Activated gamma-delta T cell treated with anti-CD3 and anti-CD28 coated beads, Interleukin-2, amount 50 U/mL, for 16 hours (primary cell): ENCODE measurements at regions not wholly inside any gene's neighbourhood (a gene's known extent, or its start where the extent isn't known, plus 50 kb on each side); places are given as distances from the start of the nearest gene placed in this dataset.

Experiments used
- DNase-seq: peaks from one replicate; pipeline ENCODE4 v3.0.0-alpha.2; 2020; ENCODE audit warnings: low read depth

DNA sequence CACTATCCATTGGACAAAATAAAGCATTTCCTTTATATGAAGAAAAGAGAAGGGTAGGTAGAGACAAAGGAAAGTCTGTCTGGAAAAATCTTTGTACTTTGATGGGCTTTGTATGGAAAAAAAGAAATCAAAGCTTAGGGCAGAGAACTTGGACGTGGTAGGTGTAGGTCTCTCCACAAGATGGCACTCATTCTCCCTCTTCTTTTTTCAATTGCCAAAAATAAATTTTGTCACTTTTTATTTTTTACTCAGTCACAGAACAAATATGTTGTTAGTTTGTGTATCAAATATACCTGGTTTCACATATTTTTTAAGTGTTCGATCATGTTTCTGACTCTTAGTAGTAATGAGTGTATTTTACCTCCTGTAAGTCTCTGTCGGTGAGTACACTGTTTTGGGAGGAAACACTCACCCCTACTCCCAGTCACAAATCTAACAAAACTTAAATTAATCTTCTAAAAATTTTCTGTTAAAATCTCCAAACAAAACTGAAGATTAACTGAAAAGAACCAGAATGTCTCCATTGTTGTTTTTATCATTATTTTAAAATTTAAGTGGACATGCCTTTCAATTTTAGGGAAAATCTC is 415.8 kb upstream of the GOLIM4 start:
- DNase-seq: no peak

DNA sequence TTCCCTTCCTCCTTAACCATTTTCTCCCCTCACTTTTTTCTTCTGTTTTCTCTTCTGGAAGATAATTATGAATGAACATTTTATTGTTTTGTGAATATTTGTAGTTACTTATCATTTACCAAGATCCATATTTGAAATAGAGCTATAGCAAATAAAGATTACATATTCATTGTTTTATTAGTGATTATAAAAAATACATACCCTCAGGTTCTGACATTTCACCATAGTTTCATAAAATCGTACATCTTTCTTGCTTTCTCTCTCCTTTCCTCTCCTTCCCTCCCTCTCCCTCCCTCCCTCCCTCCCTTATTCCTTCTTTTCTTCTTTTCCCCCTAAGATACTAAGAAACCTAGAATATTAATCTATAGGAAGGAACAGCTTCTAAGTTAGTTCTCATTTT is 410.9 kb upstream of the GOLIM4 start:
- no peak for DNase-seq

DNA sequence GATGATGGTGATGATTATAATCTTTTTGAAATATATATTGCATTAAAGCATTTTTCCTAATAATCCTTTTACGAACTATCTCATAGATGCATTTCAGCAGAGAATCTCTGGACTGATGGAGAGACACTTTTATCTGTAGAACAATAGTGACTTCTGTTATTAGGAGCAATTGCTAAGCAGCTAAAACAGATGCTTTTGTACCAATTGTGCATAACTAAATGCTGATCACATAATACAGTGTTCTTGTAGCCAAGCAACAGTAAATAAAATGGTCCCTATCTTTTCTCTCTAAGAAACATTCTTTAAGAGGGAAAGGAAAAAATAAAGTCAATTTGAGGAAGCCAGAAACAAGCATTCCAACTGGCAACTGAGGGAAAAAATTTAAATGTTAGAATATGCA is 405.8 kb upstream of the GOLIM4 start:
- DNase-seq: no peak

DNA sequence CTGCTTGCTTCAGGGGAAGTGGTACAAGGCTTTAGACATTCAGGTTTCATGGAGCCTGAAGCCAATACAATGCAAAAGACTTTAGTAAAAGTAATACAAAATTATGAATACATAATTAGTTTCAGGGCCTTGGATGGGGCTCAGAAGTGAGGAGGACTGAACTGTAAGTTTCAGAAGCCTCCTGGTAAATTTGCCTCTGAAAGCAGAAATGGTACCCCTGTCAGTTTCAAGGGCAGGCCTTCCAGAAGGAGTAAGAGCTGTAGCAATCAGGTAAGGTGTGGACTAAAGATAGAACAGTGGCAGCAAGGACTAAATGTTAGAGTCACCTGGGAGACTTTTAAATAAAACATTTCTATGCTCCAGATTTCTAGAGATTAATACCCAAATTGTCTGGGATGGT is 402.5 kb upstream of the GOLIM4 start:
- DNase-seq: no peak

DNA sequence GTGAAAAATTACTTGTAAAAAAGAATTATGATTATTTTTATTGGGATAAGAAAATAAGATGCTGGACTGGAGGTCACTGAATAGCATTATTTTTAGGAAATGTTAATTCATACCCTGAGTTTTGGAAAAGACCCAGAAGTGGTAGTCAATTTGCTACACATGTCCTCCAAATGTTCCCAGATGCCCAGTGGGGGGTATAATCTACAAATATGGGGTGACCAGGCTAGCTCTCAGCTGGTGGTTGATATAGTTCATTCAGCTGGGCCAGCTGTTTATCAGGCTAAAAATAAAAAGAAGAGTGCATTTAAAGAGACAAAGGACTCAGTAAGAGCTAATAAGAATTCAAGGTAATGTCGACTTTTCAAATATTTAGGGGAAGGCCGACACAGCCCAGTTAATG is 402.0 kb upstream of the GOLIM4 start:
- no peak for DNase-seq

DNA sequence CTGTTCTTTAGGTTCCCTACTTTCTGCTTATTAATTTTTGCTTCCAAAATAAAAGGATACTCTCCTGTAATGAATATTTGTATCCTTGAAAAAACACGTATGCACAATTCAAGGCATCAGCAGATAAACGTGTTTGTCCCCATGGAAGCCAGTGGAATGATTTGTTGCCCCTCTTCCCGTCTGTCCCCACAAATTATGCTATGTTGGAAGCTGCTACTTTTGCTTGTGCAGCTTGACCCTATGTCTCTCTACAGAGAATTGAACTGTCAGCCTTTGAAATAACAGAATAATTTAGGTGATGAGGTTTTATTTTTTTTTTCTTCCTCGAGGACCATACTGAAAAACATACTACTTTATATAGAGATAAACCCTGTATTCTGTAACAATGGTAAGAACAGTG is 401.5 kb upstream of the GOLIM4 start:
- DNase-seq: no peak

DNA sequence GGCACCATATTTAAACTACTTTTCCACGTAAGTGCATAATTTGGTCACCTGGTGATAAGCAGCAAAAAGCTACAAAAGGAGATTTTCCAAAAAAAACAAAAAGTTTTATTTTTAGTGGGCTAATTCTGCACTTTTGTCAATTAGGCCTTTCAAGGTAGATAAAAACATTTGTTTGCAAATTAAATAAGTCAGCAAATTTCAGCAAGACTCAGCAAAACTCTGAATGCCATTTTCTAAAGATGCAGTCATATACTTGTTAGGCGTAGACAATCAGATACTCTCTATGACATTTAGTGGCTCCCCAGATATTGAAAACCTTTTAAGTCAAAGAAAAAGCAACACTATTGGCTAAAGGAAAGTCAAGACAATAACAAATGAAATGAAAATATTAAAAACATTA is 400.2 kb upstream of the GOLIM4 start:
- no peak for DNase-seq

DNA sequence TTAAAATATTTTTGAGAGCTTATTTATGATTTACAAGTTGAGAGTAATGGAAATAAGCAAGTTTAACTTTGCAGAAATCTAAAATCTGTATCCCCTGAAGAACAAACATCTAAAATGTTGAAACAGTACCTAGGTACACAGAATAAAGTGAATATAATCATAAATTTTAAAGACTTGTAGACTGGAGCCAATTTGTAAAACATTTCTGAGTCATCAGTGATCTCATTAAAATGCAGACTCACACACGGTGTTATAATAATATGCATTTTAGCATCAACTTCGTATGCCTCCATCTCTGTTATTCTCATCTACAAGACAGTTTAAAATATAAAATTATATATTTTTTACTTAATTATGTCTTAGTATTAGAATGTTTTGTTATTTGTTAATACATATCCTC is 399.5 kb upstream of the GOLIM4 start:
- DNase-seq: no peak

DNA sequence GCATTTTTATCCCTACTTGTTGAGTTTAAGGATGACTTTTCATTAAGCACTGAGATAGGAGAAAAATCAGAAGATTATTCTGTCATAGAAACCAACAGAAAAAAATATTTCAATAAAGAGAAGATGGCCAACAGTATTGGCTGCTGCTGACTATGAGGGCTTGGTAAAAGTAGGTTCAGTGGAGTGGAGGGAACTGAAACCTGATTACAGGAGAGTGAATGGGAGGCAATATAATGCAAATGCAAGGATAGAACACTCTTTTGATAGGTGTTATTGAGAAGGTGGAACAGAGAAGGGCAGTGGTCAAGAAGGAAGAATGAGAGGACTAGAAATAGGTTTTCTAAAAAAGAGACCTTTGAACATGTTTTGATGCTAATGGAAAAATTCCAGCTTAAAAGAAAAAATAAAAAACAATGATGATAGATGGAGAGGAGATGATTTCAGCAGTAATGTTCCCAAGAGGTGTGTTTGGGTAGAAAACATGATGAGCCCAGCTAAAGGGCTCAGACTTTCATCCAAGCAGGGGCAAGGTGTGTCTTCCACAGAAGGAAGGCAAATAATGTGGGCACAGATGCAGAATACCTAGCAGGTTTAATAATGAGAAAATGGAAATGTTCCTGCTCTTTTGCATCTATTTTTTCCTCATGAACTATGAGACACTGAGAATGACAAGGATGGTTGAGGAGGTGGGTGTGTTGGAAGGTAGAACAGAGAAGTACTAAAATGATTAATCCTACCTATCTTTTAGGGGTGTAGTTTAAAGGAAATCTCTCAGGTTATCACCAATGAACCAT is 397.9 kb upstream of the GOLIM4 start:
- no peak for DNase-seq

DNA sequence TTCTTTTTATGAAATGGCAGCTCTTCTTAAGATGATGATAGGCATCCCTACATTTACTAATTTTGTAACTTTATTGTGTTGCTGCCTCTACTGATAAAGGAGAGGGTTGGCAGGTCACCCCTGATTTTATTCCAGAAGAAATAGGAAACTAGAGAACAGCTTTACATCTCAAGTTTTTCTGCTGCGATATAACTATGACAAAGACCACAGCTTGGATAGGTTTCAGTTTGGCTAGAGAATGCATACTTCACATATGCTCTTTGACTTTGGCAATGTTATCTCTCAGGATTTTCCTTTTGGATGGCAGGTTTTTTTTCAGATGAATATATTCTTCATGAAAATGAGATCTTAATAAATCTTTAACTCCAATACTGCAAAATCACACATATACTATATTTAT is 395.3 kb upstream of the GOLIM4 start:
- DNase-seq: no peak

DNA sequence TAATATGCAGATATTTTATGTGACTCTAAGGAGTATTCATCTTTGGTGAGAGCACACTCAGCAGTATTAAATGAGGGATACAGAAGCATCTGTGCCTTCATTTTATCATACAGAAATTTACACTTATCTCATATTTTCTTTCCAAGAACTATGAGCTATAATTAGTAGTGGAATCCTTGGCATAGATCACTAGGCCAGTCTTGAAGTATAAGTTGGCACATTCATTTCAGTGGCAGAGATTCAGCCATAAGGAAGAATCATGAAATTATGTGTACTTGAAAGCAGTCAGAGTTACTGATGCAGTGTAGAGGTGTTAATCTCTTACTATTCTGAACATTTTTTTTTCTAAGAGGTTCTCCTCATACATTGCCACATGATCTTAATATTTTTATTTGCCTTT is 393.6 kb upstream of the GOLIM4 start:
- no peak for DNase-seq

DNA sequence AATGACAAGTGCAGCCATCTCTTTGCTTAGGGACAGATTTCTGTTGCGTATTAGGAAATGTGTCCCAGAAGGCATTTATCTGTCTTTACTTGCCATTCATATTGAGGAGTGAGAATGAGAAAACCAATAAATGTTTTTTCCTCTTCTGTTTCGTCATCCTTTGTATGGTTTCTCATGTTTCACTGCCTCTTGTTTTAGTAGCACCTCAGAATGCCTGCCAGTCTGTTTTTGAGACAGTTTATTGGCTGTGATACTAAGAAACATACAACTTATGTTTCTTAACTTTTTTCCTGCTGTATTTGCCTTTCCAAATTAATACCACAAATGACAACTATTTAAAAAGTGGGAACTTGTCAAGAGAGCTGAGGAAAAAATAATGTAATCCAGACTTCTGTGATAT is 390.2 kb upstream of the GOLIM4 start:
- DNase-seq: no peak

DNA sequence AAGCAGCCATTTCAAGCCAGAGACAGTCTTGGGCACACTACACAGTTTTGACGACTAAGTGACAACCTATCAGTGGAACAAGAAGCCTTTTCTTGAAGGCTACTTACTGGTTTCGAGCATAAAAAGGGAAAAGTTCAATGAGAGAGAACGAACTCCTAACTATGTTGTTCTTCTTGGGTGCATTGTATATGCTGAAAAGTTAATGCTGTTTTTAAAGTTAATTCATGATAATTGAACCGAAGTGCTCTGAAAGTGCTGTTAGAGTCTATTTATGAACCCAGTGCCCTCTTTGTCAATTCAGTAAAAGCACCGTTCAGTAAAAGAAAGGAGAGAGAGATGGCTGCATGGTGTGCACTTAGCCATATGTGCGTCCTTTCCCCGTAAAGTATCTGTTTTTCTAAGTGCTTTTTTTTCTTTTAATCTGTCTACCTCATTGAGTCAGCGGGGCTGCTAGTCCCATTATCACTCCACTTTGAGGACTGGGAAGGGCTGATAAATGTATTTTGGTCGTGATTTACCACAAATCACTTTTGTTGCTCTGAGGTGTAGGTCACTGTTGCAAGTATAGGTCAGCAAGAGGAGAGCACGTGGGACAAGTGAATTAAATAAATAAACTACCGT is 380.7 kb upstream of the GOLIM4 start:
- no peak for DNase-seq

DNA sequence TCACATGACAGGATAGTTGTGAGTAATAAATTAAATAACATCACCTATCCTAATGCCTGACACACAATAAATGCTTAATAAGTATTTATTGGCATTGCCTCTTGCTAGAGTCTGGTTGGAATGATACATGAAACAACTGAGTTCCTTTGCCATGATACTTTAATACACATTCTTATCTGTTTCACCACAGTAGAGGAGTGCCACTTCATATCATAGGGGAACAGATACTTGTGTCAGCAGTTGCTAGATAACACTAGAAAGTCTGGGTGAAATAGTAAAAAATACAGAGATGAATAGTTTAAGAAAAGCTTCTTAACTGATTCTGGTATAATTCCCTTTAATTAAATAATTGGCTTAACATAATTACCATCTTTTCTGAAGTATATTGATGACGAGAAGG is 380.0 kb upstream of the GOLIM4 start:
- DNase-seq: no peak

DNA sequence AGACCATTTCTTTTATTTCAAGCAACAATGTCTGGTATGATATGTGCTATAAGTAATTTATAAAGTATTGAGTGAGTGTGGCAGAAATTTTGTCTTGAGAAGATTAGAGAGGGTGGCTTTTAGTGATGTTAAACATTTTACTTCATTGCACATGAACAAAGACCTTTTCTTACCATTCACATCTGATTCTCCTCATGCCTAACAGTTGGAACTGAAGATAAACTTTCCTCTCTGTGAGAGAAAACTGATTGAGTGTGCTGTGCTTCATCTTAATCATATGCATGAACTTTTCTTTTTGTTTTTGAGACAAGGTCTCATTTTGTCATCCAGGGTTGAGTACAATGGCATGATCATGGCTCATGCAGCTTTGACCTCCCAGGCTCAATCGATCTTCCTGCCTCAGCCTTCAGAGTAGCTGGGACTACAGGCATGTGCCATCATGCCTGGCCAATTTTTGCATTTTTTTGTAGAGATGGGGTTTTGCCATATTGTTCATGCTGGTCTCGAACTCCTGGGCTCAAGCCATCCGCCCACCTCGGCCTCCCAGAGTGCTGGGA is 377.7 kb upstream of the GOLIM4 start:
- no peak for DNase-seq

DNA sequence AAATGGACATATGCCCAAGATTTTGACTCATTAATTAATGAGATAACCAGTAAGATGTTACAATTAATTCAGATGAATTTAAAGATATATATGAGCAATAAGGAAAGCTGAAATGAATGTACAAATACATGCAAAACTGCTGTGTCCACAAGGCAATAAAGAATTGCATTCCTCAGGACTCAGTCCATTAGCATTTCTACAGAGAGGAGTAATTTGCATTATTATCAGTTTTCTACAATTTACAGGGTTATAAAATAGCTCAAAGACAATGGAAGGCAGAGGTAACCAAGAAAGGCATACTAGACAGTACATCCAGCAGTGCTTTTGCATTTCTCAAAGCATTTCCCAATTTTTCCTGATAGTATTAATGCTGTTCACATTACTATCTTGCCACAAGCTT is 377.1 kb upstream of the GOLIM4 start:
- no peak for DNase-seq

DNA sequence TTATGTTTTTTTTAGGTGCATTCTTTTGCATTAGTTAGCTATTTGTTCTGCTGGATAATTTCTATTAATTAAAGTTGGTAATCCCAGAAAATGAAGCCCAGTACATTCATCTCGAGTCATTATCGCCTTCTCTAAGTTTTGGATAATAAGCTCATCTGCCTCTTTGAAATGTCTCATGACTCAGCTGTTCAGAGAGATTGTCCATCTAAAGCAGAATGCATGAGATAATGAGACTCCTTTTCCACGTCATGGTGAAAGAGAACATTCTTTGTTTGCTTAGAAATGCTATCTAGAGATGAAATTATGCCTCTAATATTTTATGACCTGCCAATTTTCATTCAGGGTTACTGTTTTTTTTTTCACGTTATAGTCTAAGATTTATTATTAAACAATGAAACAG is 374.7 kb upstream of the GOLIM4 start:
- no peak for DNase-seq

DNA sequence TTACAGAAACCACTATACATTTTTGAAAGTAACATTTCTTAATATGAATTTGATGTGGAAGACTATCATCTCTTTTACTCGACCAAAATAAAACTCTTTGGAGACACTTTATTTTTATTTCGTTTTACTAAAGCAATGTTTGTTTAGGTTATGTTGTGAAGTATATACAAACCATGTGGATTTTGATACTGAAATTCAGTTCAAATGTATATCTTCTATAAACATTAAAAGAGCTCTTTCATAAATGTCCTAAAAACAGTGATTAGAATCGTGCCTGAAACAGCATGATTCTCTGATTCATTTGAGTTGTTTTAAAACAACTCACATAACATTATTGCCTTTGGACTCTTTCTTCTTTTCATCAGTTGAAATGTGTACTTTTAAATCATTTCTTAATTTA is 373.7 kb upstream of the GOLIM4 start:
- no peak for DNase-seq

DNA sequence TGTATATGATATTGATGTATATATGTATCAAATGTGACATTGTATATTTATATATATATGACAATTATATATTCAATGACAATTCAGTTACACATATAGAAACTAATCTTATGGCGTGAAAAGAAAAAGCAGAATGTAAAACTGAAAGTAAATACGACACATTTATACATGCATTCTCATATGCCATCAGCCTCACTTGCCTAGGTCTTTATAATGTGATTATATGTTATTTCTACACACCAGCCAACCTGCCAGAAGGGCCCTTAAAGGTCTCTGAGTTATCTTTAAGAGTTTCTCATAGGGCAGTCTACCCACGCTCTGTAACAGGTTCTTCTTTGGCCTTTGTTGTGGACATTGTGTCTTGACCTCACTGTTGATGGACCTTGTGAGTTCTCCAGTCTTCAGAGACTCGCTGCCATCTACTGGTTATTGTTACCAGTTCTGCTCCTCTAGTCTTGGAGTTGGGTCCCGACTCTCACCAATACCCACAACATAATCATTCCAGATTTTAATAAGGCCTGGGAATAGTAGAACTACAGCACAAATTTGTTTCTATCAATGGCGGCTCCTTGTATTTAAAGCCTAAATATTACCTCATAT is 371.5 kb upstream of the GOLIM4 start:
- DNase-seq: no peak

DNA sequence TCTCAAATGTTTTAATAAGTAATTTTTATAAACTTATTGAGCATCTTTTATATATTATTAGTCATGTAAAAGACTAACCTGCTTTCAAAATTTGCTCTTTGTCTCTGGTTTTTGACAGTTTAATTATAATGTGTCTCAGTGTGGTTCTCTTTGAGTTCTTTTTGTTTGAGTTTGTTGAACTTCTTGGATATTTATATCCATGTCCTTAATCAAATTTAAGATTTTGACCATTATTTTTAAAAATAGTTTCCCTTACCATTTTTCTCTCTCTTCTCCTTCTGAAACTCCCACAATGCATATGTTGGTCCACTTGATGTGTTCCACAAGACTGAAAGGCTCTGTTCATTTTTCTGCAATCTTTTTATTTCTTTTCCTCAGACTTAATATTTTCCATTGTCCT is 366.1 kb upstream of the GOLIM4 start:
- no peak for DNase-seq

DNA sequence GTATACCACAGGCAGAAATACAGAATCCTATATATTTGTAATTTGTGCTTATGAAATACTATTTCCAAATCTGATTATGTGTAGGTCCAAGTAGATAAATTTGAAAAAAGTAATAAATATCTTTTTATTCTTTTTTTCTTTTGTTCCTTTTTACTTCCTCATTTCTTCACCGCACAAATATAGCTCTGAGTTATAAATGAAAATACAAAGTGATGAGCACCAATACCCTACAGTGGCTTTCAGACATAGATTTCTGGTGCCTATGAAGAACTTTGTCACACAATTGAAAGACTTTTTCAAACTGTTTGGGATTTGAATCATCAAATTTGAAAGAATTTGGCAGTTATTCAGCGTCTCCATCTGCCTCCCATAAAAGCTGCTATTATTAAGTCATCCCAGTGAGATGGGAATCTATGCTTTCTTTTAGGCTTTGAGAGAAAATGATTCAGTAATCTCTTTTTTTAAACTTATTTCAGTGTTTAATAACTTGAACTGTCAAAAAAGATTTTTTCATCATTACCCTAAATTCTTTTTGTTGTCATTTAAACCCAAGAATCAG is 363.6 kb upstream of the GOLIM4 start:
- no peak for DNase-seq

DNA sequence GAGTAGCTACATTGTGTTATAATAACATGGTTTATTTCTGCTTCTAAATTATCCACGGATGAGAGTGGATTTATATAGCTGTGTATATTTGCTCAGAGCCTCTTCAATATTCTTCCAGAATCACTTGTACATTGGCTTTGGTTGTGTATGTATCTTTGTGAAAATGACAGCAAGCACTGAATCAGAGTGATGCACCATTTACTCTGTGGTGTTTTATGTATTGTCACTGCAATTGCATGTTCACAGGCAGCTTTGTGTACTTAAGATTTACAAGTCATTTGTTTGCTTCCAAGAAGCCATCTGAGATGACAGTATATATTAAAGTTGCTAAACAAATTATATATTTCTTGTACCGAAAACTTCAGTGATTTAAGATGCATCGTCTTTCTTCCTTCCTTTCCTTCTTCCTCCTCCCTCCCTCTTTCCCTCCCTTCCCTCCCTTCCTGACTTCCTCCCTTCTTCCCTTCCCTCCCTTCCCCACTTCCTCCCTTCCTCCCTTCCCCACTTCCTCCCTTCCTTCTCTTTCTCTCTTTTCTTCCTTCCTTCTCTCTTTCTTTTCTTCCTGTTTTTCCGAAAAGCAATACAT is 362.3 kb upstream of the GOLIM4 start:
- no peak for DNase-seq
